Suprapubic skin (tissue), 4 donors: ENCODE measurements at regions not wholly inside any gene's neighbourhood (a gene's known extent, or its start where the extent isn't known, plus 50 kb on each side); places are given as distances from the start of the nearest gene placed in this dataset.

Experiments used
- CTCF ChIP-seq, 2 donors: fragments of 200-600 bp in 1 of 2; fragments of 450-650 bp in 1 of 2; sonication (generic) in 1 of 2; IDR thresholded peaks; one replicate each; pipeline ENCODE4 v1.5.1; 2016 to 2019; ENCODE audit warnings: antibody characterized with exemption in 2 of 2, mild to moderate bottlenecking in 1 of 2, moderate library complexity in 1 of 2
- EP300 ChIP-seq: sonication (generic); formaldehyde crosslinking; IDR thresholded peaks from one replicate; pipeline ENCODE4 v1.6.1; 2017; ENCODE audit warnings: antibody characterized with exemption
- POLR2A ChIP-seq, 2 donors: fragments of 450-650 bp; IDR thresholded peaks; one replicate each; pipeline ENCODE4 v1.6.1; 2017; ENCODE audit warnings: antibody characterized with exemption in 2 of 2, mild to moderate bottlenecking in 2 of 2, moderate library complexity in 2 of 2
- POLR2AphosphoS5 ChIP-seq, 3 donors: sonication (generic); formaldehyde crosslinking; IDR thresholded peaks; one replicate each; pipeline ENCODE4 v1.6.1; 2017; ENCODE audit warnings: antibody characterized with exemption in 3 of 3

GRCh38 chr6:147910281-147910680 is 401.8 kb downstream of the SAMD5 start:
- TF ChIP-seq POLR2AphosphoS5 (IDR thresholded peaks at IDR 0.05) (no peak), CTCF (IDR thresholded peaks at IDR 0.05) (no peak), EP300 (no peak), POLR2A (IDR thresholded peaks at IDR 0.05) (no peak)
